ENCODE measurements at regions not wholly inside any gene's neighbourhood (a gene's known extent, or its start where the extent isn't known, plus 50 kb on each side); places are given as distances from the start of the nearest gene placed in this dataset.

DNA sequence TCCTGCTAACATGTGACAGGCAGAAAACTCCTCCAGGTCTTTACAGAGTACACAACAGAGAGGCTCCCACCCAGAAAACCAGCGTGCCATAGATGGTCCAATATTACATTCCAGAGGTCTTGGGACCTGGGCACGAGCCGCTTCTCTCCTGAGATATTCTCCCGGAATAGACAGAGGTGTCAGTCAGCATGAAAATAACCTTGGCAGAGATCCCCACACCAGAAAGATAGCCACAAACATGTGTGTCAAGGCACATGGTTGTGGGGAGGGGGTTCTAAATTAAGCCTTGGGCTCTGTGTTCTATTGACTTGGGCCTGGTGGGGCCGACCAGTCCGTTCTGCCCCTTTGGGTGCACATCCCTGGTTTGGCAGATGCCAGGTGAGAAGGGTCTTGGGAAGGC, 78.4 kb downstream of the BOD1 start:
- Histone ChIP-seq H3K4me1 (ENCODE audit: control insufficient read depth, insufficient read depth, low read length) (no peaks in the 10 kb centered on the region), H3K27ac (ENCODE audit: extremely low read depth, low read depth, low read length) (no peak overlapping the region), H3K9me3 (ENCODE audit: control insufficient read depth, insufficient read depth, low read depth, low read length) (no peaks in the 10 kb centered on the region), H3K36me3 (ENCODE audit: control insufficient read depth in 2 of 2, insufficient read depth in 1 of 2, low read length in 2 of 2) (no peaks in the 10 kb centered on the region), H3K4me3 (ENCODE audit: low read depth, low read length) (no peak overlapping the region)
- ChIA-PET CTCF (interaction anchor here (1.6 kb wide), 1 partner anchor 35 kb away, joined by 6 read pairs; no protein-coding TSS in a partner anchor), POLR2A (no interaction called here)
- TF ChIP-seq ZNF600 (tag by site-specific recombination; IDR thresholded peaks at IDR 0.05) (no peak), ZNF391 (tag by site-specific recombination; IDR thresholded peaks at IDR 0.05; ENCODE audit: borderline replicate concordance, low read depth) (no peak), ZNF18 (tag by site-specific recombination; IDR thresholded peaks at IDR 0.05) (no peak), GLI2 (tag by site-specific recombination; IDR thresholded peaks at IDR 0.05; ENCODE audit: borderline replicate concordance, low read depth) (no peak), ZNF239 (tag by site-specific recombination; IDR thresholded peaks at IDR 0.05) (no peak), SALL2 (tag by site-specific recombination; IDR thresholded peaks at IDR 0.05; ENCODE audit: borderline replicate concordance) (no peak), ZNF792 (tag by site-specific recombination; IDR thresholded peaks at IDR 0.05) (no peak), ZNF175 (tag by site-specific recombination; IDR thresholded peaks at IDR 0.05) (no peak), ELK4 (IDR thresholded peaks at IDR 0.05; ENCODE audit: borderline replicate concordance, low read depth, low read length) (no peak), ZNF138 (tag by site-specific recombination; IDR thresholded peaks at IDR 0.05; ENCODE audit: borderline replicate concordance) (no peak), ZNF639 (tag by site-specific recombination; IDR thresholded peaks at IDR 0.05) (no peak), REPIN1 (tag by site-specific recombination; IDR thresholded peaks at IDR 0.05; ENCODE audit: low read depth) (no peak), ZNF488 (tag by site-specific recombination; IDR thresholded peaks at IDR 0.05) (no peak), ZNF19 (tag by site-specific recombination; IDR thresholded peaks at IDR 0.05; ENCODE audit: low read depth) (no peak), ZNF121 (tag by site-specific recombination; IDR thresholded peaks at IDR 0.05) (no peak), ZNF24 (tag by site-specific recombination; IDR thresholded peaks at IDR 0.05) (no peak), KLF9 (tag by site-specific recombination; IDR thresholded peaks at IDR 0.05; ENCODE audit: low read depth) (no peak), GLI4 (tag by site-specific recombination; IDR thresholded peaks at IDR 0.05) (no peak)
- TF ChIP-seq, protein P1, sequence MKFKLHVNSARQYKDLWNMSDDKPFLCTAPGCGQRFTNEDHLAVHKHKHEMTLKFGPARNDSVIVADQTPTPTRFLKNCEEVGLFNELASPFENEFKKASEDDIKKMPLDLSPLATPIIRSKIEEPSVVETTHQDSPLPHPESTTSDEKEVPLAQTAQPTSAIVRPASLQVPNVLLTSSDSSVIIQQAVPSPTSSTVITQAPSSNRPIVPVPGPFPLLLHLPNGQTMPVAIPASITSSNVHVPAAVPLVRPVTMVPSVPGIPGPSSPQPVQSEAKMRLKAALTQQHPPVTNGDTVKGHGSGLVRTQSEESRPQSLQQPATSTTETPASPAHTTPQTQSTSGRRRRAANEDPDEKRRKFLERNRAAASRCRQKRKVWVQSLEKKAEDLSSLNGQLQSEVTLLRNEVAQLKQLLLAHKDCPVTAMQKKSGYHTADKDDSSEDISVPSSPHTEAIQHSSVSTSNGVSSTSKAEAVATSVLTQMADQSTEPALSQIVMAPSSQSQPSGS (tag by site-specific recombination; IDR thresholded peaks at IDR 0.05; ENCODE audit: low read depth) = no peak
- TF ChIP-seq, protein P2, sequence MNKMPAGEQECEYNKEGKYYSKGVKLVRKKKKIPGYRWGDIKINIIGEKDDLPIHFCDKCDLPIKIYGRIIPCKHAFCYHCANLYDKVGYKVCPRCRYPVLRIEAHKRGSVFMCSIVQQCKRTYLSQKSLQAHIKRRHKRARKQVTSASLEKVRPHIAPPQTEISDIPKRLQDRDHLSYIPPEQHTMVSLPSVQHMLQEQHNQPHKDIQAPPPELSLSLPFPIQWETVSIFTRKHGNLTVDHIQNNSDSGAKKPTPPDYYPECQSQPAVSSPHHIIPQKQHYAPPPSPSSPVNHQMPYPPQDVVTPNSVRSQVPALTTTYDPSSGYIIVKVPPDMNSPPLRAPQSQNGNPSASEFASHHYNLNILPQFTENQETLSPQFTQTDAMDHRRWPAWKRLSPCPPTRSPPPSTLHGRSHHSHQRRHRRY (tag by site-specific recombination; IDR thresholded peaks at IDR 0.05) = no peak
